ENCODE measurements at regions not wholly inside any gene's neighbourhood (a gene's known extent, or its start where the extent isn't known, plus 50 kb on each side); places are given as distances from the start of the nearest gene placed in this dataset.

GRCh38 chr22:35479359-35479758, 61.3 kb upstream of the RASD2 start:
- Mint-ChIP-seq H3K36me3 (ENCODE audit: insufficient read depth, unreplicated experiment) (no peaks in the 10 kb centered on the region), H3K4me1 (ENCODE audit: insufficient read depth, unreplicated experiment) (peaks cover 14% of the 10 kb centered on the region), H3K9me3 (ENCODE audit: unreplicated experiment) (no peaks in the 10 kb centered on the region), H3K27me3 (ENCODE audit: insufficient read depth, unreplicated experiment) (no peaks in the 10 kb centered on the region), H3K27ac (ENCODE audit: low read depth, unreplicated experiment) (no peak overlapping the region), H3K4me3 (ENCODE audit: unreplicated experiment) (no peak overlapping the region)
- BruUV-seq (replicated peaks): no TSS peak
- no peak for TF ChIP-seq CTCF (IDR thresholded peaks at IDR 0.05; ENCODE audit: unreplicated experiment)
- POLR2A ChIA-PET: no interaction called here
- intact Hi-C loops (cut with micrococcal nuclease): no loop called here
- DNase-seq (ENCODE audit: unreplicated experiment): no peak
- CTCF ChIA-PET: no interaction called here

- intact Hi-C loops (cut with micrococcal nuclease): no loop called here
- peaks cover 14% of the 10 kb centered on the region for H3K4me1 Mint-ChIP-seq (ENCODE audit: insufficient read depth, unreplicated experiment)
Measured at GRCh38 chr22:35479985-35480550, 60.6 kb upstream of the RASD2 start.

GRCh38 chr22:35480627-35481550, 59.7 kb upstream of the RASD2 start:
- no peak for DNase-seq (ENCODE audit: unreplicated experiment)
- POLR2A ChIA-PET: no interaction called here
- H3K27me3 Mint-ChIP-seq (ENCODE audit: insufficient read depth, unreplicated experiment): peaks cover 3% of the 10 kb centered on the region
- no peak overlapping the region for H3K4me3 Mint-ChIP-seq (ENCODE audit: unreplicated experiment)
- no peak overlapping the region for H3K27ac Mint-ChIP-seq (ENCODE audit: low read depth, unreplicated experiment)
- BruUV-seq (replicated peaks): no TSS peak
- CTCF ChIA-PET: interaction anchor here (0.7 kb wide), 2 partner anchors 40 to 48 kb away, joined by 3 read pairs; no protein-coding TSS in a partner anchor
- H3K4me1 Mint-ChIP-seq (ENCODE audit: insufficient read depth, unreplicated experiment): peaks cover 14% of the 10 kb centered on the region
- intact Hi-C loops (cut with micrococcal nuclease): no loop called here
- no peak for TF ChIP-seq CTCF (IDR thresholded peaks at IDR 0.05; ENCODE audit: unreplicated experiment)
- no peaks in the 10 kb centered on the region for H3K9me3 Mint-ChIP-seq (ENCODE audit: unreplicated experiment)
- H3K36me3 Mint-ChIP-seq (ENCODE audit: insufficient read depth, unreplicated experiment): no peaks in the 10 kb centered on the region

More at GRCh38 chr22:35479985-35480550, 60.6 kb upstream of the RASD2 start:
- no TSS peak for BruUV-seq (replicated peaks)
- no peak for TF ChIP-seq CTCF (IDR thresholded peaks at IDR 0.05; ENCODE audit: unreplicated experiment)
- ChIA-PET CTCF (interaction anchor here (0.7 kb wide), 2 partner anchors 41 to 48 kb away, joined by 3 read pairs; no protein-coding TSS in a partner anchor), POLR2A (no interaction called here)
- no peak for DNase-seq (ENCODE audit: unreplicated experiment)
- Mint-ChIP-seq H3K9me3 (ENCODE audit: unreplicated experiment) (no peaks in the 10 kb centered on the region), H3K27ac (ENCODE audit: low read depth, unreplicated experiment) (no peak overlapping the region), H3K27me3 (ENCODE audit: insufficient read depth, unreplicated experiment) (no peaks in the 10 kb centered on the region), H3K36me3 (ENCODE audit: insufficient read depth, unreplicated experiment) (no peaks in the 10 kb centered on the region), H3K4me3 (ENCODE audit: unreplicated experiment) (no peak overlapping the region)

GRCh38 chr22:35482311-35482710, 58.3 kb upstream of the RASD2 start:
- TF ChIP-seq CTCF (IDR thresholded peaks at IDR 0.05; ENCODE audit: unreplicated experiment): no peak
- CTCF ChIA-PET: interaction anchor here (0.5 to 0.6 kb wide), 3 partner anchors 102 to 353 kb away, joined by 3 to 4 read pairs (median 4); no protein-coding TSS in a partner anchor
- POLR2A ChIA-PET: interaction anchor here (0.7 kb wide), 1 partner anchor 18 kb away, joined by 3 read pairs; no protein-coding TSS in a partner anchor
- no TSS peak for BruUV-seq (replicated peaks)
- Mint-ChIP-seq H3K9me3 (ENCODE audit: unreplicated experiment) (no peaks in the 10 kb centered on the region), H3K27ac (ENCODE audit: low read depth, unreplicated experiment) (no peak overlapping the region), H3K36me3 (ENCODE audit: insufficient read depth, unreplicated experiment) (no peaks in the 10 kb centered on the region), H3K27me3 (ENCODE audit: insufficient read depth, unreplicated experiment) (peaks cover 14% of the 10 kb centered on the region), H3K4me3 (ENCODE audit: unreplicated experiment) (no peak overlapping the region), H3K4me1 (ENCODE audit: insufficient read depth, unreplicated experiment) (peaks cover 14% of the 10 kb centered on the region)
- DNase-seq (ENCODE audit: unreplicated experiment): no peak
- intact Hi-C loops (cut with micrococcal nuclease): no loop called here

Data from MCF 10A (cell line).